LNCaP clone FGC (cell line): ENCODE measurements at regions not wholly inside any gene's neighbourhood (a gene's known extent, or its start where the extent isn't known, plus 50 kb on each side); places are given as distances from the start of the nearest gene placed in this dataset.

Experiments
- DNase-seq: peaks from one replicate; pipeline ENCODE4 v3.0.0-alpha.2; 2011; ENCODE audit warnings: low read depth
- H3K4me3 ChIP-seq: 2 replicates; pipeline ENCODE4 v1.5.1; 2011; ENCODE audit warnings: mild to moderate bottlenecking, low read depth, low read length, control low read depth
- CTCF ChIP-seq: IDR thresholded peaks from 2 replicates; pipeline ENCODE4 v1.5.1; 2012; ENCODE audit warnings: mild to moderate bottlenecking; ENCODE audit not compliant: control insufficient read depth, insufficient read depth; ENCODE audit errors: extremely low read depth

- no peak for DNase-seq
- no peak for TF ChIP-seq CTCF
- H3K4me3 ChIP-seq: no peak overlapping the region
Observed at GRCh38 chr4:145427991-145428390, 53.7 kb upstream of the SMAD1 start.

GRCh38 chr4:145427221-145427620 is 54.4 kb upstream of the SMAD1 start:
- no peak for DNase-seq
- TF ChIP-seq CTCF: no peak
- H3K4me3 ChIP-seq: no peak overlapping the region

GRCh38 chr4:145423017-145423708 is 58.5 kb upstream of the SMAD1 start:
- DNase-seq: no peak
- no peak overlapping the region for H3K4me3 ChIP-seq
- no peak for TF ChIP-seq CTCF

- DNase-seq: no peak
- no peak overlapping the region for H3K4me3 ChIP-seq
- no peak for TF ChIP-seq CTCF
Observed at GRCh38 chr4:145420595-145421214, 60.9 kb upstream of the SMAD1 start.

- DNase-seq: no peak
- no peak for TF ChIP-seq CTCF
Observed at GRCh38 chr4:145418739-145419138, 62.9 kb upstream of the SMAD1 start.

GRCh38 chr4:145417348-145418130 is 64.1 kb upstream of the SMAD1 start:
- no peak overlapping the region for H3K4me3 ChIP-seq
- DNase-seq: no peak
- no peak for TF ChIP-seq CTCF

More at GRCh38 chr4:145418739-145419138, 62.9 kb upstream of the SMAD1 start:
- H3K4me3 ChIP-seq: no peak overlapping the region
